PFSK-1 (cell line): ENCODE measurements at regions not wholly inside any gene's neighbourhood (a gene's known extent, or its start where the extent isn't known, plus 50 kb on each side); places are given as distances from the start of the nearest gene placed in this dataset.

Experiments
- POLR2AphosphoS5 ChIP-seq: IDR thresholded peaks from 2 replicates; pipeline ENCODE4 v1.6.1; 2012; ENCODE audit warnings: low read depth, mild to moderate bottlenecking, control low read depth, low read length, moderate library complexity
- SIN3A ChIP-seq: IDR thresholded peaks from 2 replicates; pipeline ENCODE4 v1.6.1; 2012; ENCODE audit warnings: mild to moderate bottlenecking, low read length, moderate library complexity, borderline replicate concordance; ENCODE audit not compliant: insufficient read depth
- TAF1 ChIP-seq: IDR thresholded peaks from 2 replicates; pipeline ENCODE4 v1.6.1; 2012; ENCODE audit warnings: low read length, control low read depth, borderline replicate concordance; ENCODE audit not compliant: insufficient read depth

GRCh38 chr4:62460329-62460728 lies 1260.2 kb downstream of the ADGRL3 start:
- TF ChIP-seq POLR2AphosphoS5 (no peak), SIN3A (no peak), TAF1 (no peak)
